IPS DF 6.9 (cell line): ENCODE measurements at regions not wholly inside any gene's neighbourhood (a gene's known extent, or its start where the extent isn't known, plus 50 kb on each side); places are given as distances from the start of the nearest gene placed in this dataset.
"Not testable (repeated sequence)": the region's sequence is repeated elsewhere in the genome, so short reads cannot be mapped to it uniquely, and the experiment has no call there.

ENCODE experiments used
- DNase-seq: peaks from one replicate; pipeline ENCODE4 v3.0.0-alpha.2; 2013; ENCODE audit warnings: low read depth, low spot score
- H3K27ac ChIP-seq: one replicate; pipeline ENCODE4 v1.5.1; 2013; ENCODE audit warnings: low read length, control low read depth
- H3K27me3 ChIP-seq: 2 replicates; pipeline ENCODE4 v1.6.1; 2013; ENCODE audit warnings: mild to moderate bottlenecking, low read length; ENCODE audit not compliant: control insufficient read depth, insufficient read depth
- H3K36me3 ChIP-seq: 2 replicates; pipeline ENCODE4 v1.6.1; 2013; ENCODE audit warnings: low read length; ENCODE audit not compliant: control insufficient read depth, insufficient read depth
- H3K4me1 ChIP-seq: 2 replicates; pipeline ENCODE4 v1.6.1; 2013; ENCODE audit warnings: low read length; ENCODE audit not compliant: control insufficient read depth, insufficient read depth
- H3K4me3 ChIP-seq: 2 replicates; pipeline ENCODE4 v1.5.1; 2013; ENCODE audit warnings: mild to moderate bottlenecking, low read length
- H3K9me3 ChIP-seq: 2 replicates; pipeline ENCODE4 v1.6.1; 2013; ENCODE audit warnings: low read length, inconsistent platforms; ENCODE audit not compliant: control insufficient read depth, insufficient read depth
- WGBS: extraction: QIAGEN DNeasy Blood & Tissue Kit; methylation state at CpG from one replicate; pipeline ENCODE4 v1.1.7; 2013; ENCODE audit warnings: mixed read lengths, missing lambda C conversion rate; ENCODE audit not compliant: insufficient read length, insufficient coverage; 5-methylcytosine and 5-hydroxymethylcytosine counted together

DNA sequence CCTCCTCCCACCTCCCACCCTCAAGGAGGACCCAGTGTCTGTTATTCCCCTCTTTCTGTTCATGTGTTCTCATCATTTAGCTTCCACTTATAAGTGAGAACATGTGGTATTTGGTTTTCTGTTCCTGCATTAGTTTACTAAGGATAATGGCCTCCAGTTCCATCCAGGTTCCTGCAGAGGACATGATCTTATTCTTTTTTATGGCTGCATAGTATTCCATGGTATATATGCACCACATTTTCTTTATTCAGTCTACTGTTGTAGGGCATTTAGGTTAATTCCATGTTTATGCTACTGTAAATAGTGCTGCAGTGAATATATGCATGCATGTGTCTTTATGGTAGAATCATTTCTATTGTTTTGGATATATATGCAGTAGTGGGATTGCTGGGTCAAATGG is 180.4 kb upstream of the KLF3 start:
- H3K4me1 ChIP-seq, H3K27me3 ChIP-seq, H3K27ac ChIP-seq, H3K36me3 ChIP-seq, DNase-seq, H3K9me3 ChIP-seq, H3K4me3 ChIP-seq: not testable (repeated sequence)

GRCh38 chr4:38489011-38489861 is 174.8 kb upstream of the KLF3 start:
- no peaks in the 10 kb centered on the region for H3K36me3 ChIP-seq
- H3K4me3 ChIP-seq: no peak overlapping the region
- no peak for DNase-seq
- peaks cover 2% of the 10 kb centered on the region; the same call in 1 of the 2 replicates for H3K4me1 ChIP-seq
- H3K9me3 ChIP-seq: no peaks in the 10 kb centered on the region
- WGBS: no CpG with 5 or more reads among the region's 9 CpGs
- no peaks in the 10 kb centered on the region for H3K27me3 ChIP-seq
- H3K27ac ChIP-seq: no peak overlapping the region

- Histone ChIP-seq H3K27me3 (no peaks in the 10 kb centered on the region), H3K36me3 (no peaks in the 10 kb centered on the region), H3K9me3 (no peaks in the 10 kb centered on the region), H3K27ac (no peak overlapping the region), H3K4me3 (no peak overlapping the region), H3K4me1 (peaks cover 2% of the 10 kb centered on the region; the same call in 1 of the 2 replicates)
- no CpG with 5 or more reads among the region's 7 CpGs for WGBS
- DNase-seq: no peak
Observed at GRCh38 chr4:38489924-38490639, 173.9 kb upstream of the KLF3 start.

DNA sequence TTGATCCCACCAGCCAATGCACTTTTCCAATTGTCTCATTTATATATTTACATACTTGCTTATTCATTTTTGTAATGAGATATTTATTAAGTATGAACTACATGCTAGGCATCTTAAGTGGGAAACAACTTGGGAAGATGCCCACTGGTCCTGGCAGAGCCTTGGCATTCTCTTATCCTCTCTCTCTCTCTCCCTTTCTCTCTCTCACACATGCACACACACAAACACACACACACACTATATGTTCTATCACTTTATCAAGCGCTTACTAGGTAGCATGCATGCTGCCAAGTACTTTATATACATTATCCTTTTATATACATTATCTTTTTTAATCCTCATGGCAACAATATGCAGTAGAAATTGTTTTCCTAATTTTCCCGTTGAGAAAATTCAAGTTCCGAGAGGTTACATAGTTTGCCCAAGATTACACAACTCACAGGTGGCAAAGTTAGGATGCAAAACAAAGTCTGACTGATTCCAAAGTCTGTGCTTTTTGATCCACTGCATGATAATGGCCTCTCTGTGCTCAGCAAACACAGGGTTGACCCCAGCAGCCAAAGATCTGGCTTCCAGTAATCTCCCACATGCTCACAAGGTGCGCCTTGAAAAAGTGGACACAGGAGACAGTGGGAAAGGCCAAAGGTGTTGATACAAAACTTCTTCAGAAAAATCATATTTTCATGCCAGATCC is 173.1 kb upstream of the KLF3 start:
- no peaks in the 10 kb centered on the region for H3K27me3 ChIP-seq
- H3K27ac ChIP-seq: no peak overlapping the region
- H3K36me3 ChIP-seq: no peaks in the 10 kb centered on the region
- H3K4me3 ChIP-seq: no peak overlapping the region
- H3K9me3 ChIP-seq: no peaks in the 10 kb centered on the region
- peaks cover 4% of the 10 kb centered on the region for H3K4me1 ChIP-seq
- no peak for DNase-seq
- no CpG with 5 or more reads among the region's 4 CpGs for WGBS

DNA sequence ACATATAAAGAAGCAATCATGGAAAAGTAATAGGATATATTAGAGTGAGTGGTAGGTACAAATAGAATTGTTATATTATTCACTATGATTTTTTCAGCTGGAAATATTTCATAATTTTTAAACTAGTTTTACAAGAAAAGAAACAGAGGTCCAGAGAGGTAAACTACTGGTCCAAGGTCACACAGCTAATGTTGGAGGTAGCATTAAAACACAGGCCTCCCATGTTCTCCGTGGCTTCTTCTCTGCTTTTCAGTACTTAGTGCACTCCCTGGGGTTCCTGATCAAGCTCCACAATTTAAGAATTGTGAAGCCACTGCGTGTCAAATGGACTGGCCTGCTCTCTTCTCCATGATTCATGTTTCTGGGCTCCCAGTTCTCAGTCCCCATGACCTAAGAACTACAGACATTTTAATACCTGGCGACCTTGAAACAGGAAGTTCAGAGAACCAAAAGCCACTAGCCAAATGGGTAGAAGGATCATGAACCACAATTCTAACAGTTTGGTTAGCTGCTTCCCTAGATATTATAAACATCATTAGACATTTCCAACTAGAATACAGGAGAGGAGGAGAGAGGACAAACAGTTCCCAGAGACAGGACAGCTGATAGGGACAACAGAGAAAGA is 172.0 kb upstream of the KLF3 start:
- no CpG with 5 or more reads among the region's 3 CpGs for WGBS
- no peaks in the 10 kb centered on the region for H3K27me3 ChIP-seq
- no peak overlapping the region for H3K27ac ChIP-seq

GRCh38 chr4:38493066-38493465 is 170.9 kb upstream of the KLF3 start:
- Histone ChIP-seq H3K4me3 (no peak overlapping the region), H3K9me3 (no peaks in the 10 kb centered on the region), H3K27me3 (no peaks in the 10 kb centered on the region), H3K27ac (no peak overlapping the region), H3K36me3 (no peaks in the 10 kb centered on the region), H3K4me1 (peaks cover 4% of the 10 kb centered on the region)
- DNase-seq: no peak

More for the DNA sequence above, 172.0 kb upstream of the KLF3 start:
- peaks cover 4% of the 10 kb centered on the region for H3K4me1 ChIP-seq
- H3K36me3 ChIP-seq: no peaks in the 10 kb centered on the region
- H3K4me3 ChIP-seq: no peak overlapping the region
- no peaks in the 10 kb centered on the region for H3K9me3 ChIP-seq
- DNase-seq: no peak

DNA sequence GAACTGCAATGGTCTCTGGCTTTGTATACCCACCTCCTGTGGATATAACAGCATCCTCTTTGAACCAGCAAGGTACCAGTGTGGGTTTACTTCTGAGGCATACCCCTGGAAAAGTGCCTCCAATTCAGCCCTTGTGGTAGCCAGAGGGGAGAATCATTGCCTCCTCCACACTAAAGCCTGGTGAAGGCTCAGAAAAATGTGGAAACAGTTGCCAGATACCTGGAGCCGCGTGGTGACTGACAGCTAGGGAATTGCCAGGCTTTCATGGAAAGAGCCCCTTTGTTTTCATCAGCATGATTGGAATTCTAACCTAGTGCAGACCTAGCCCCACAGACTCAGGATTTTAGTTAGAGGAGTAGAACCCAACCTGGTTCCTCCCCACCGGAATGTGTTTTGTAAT is 168.6 kb upstream of the KLF3 start:
- Histone ChIP-seq H3K9me3 (no peaks in the 10 kb centered on the region), H3K4me3 (no peak overlapping the region), H3K36me3 (no peaks in the 10 kb centered on the region), H3K27me3 (no peaks in the 10 kb centered on the region), H3K4me1 (peaks cover 2% of the 10 kb centered on the region; the same call in 1 of the 2 replicates), H3K27ac (no peak overlapping the region)
- no CpG with 5 or more reads among the region's 3 CpGs for WGBS
- DNase-seq: no peak

GRCh38 chr4:38497121-38497520 is 166.9 kb upstream of the KLF3 start:
- no peak for DNase-seq
- H3K36me3 ChIP-seq: no peaks in the 10 kb centered on the region
- no peaks in the 10 kb centered on the region for H3K9me3 ChIP-seq
- H3K4me1 ChIP-seq: peaks cover 2% of the 10 kb centered on the region; the same call in 1 of the 2 replicates
- no peak overlapping the region for H3K4me3 ChIP-seq
- H3K27ac ChIP-seq: no peak overlapping the region
- H3K27me3 ChIP-seq: no peaks in the 10 kb centered on the region
- no CpG with 5 or more reads among the region's 3 CpGs for WGBS

DNA sequence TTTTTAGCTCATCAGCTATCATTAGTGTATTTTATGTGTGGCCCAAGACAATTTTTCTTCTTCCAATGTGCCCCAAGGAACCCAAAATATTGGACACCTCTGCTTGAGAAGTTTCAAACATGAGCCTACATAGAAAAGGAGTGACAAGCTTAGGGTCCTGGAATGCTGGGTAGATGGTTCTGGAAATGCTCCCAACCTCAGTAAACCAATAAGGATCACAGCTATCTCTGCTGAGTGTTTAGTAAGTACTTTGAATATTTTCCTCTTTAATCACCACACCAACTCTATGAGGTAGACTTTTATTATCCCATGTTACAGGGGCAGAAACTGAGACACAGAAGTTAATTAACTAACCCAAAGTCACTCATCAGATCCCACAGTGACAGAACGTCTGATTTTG is 164.9 kb upstream of the KLF3 start:
- Histone ChIP-seq H3K27ac (no peak overlapping the region), H3K27me3 (no peaks in the 10 kb centered on the region), H3K4me3 (no peak overlapping the region), H3K9me3 (no peaks in the 10 kb centered on the region), H3K4me1 (peaks cover 2% of the 10 kb centered on the region; the same call in 1 of the 2 replicates), H3K36me3 (no peaks in the 10 kb centered on the region)
- no peak for DNase-seq
- WGBS: no CpG with 5 or more reads among the region's 1 CpG

- Histone ChIP-seq H3K36me3 (no peaks in the 10 kb centered on the region), H3K4me1 (no peaks in the 10 kb centered on the region; the same call in 1 of the 2 replicates), H3K27ac (no peak overlapping the region), H3K27me3 (no peaks in the 10 kb centered on the region), H3K4me3 (no peak overlapping the region), H3K9me3 (no peaks in the 10 kb centered on the region)
- no CpG with 5 or more reads among the region's 2 CpGs for WGBS
- DNase-seq: no peak
Observed at GRCh38 chr4:38500433-38500832, 163.6 kb upstream of the KLF3 start.
